DND-41 (cell line): ENCODE measurements at regions not wholly inside any gene's neighbourhood (a gene's known extent, or its start where the extent isn't known, plus 50 kb on each side); places are given as distances from the start of the nearest gene placed in this dataset.

Experiments
- EZH2 ChIP-seq: IDR thresholded peaks from 3 replicates; pipeline ENCODE4 v1.6.1; 2012; ENCODE audit warnings: borderline replicate concordance, low read depth, mild to moderate bottlenecking, moderate library complexity, low read length, inconsistent platforms; ENCODE audit not compliant: severe bottlenecking
- TF ChIP-seq, protein P1 (sequence below): IDR thresholded peaks from 2 replicates; pipeline ENCODE4 v1.5.1; 2012; ENCODE audit warnings: borderline replicate concordance, low read length, moderate library complexity, mild to moderate bottlenecking; ENCODE audit not compliant: poor library complexity, severe bottlenecking; ENCODE audit errors: extremely low read depth

DNA sequence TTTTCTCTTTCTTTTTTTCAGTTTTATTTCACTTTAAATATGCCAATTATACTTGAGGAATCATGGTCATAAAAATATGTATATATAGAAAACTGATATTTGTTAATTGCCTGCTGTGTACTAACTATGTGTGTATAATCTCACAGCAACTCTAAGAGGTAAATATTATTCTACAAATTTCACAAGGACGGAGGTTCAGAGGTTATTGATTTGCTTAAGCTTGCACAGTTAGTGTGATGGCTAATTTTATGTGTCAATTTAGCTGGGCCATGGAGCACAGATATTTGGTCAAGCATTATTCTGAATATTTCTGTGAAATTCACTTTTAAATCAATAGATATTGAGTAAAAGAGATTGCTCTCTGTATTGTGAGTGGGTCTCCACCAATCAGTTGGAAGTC, 75.7 kb upstream of the CENPW start:
- TF ChIP-seq EZH2: no peak
- TF ChIP-seq, protein P1, sequence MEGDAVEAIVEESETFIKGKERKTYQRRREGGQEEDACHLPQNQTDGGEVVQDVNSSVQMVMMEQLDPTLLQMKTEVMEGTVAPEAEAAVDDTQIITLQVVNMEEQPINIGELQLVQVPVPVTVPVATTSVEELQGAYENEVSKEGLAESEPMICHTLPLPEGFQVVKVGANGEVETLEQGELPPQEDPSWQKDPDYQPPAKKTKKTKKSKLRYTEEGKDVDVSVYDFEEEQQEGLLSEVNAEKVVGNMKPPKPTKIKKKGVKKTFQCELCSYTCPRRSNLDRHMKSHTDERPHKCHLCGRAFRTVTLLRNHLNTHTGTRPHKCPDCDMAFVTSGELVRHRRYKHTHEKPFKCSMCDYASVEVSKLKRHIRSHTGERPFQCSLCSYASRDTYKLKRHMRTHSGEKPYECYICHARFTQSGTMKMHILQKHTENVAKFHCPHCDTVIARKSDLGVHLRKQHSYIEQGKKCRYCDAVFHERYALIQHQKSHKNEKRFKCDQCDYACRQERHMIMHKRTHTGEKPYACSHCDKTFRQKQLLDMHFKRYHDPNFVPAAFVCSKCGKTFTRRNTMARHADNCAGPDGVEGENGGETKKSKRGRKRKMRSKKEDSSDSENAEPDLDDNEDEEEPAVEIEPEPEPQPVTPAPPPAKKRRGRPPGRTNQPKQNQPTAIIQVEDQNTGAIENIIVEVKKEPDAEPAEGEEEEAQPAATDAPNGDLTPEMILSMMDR: no peak
